ENCODE measurements at regions not wholly inside any gene's neighbourhood (a gene's known extent, or its start where the extent isn't known, plus 50 kb on each side); places are given as distances from the start of the nearest gene placed in this dataset.

GRCh38 chr15:61500951-61501620, 272.0 kb upstream of the RORA start:
- FAIRE-seq (no peak), DNase-seq (ENCODE audit: low read depth, low spot score) (no peak)
- H3K4me3 ChIP-seq (ENCODE audit: control insufficient read depth in 2 of 3, extremely low read depth in 1 of 3, insufficient read depth in 2 of 3, low read depth in 1 of 3, low read length in 3 of 3): no peak overlapping the region
- TF ChIP-seq EZH2 (IDR thresholded peaks at IDR 0.05; ENCODE audit: low read length): no peak
- TF ChIP-seq CTCF (optimal IDR thresholded peaks at IDR 0.05 in 1 of 3, IDR thresholded peaks at IDR 0.05 in 1 of 3, conservative IDR thresholded peaks at IDR 0.05 in 1 of 3; ENCODE audit: extremely low read depth in 1 of 3, insufficient read depth in 2 of 3, low read length in 3 of 3): no peak
- no peaks in the 10 kb centered on the region for H3K79me2 ChIP-seq (ENCODE audit: control insufficient read depth, insufficient read depth, low read length)
- no peaks in the 10 kb centered on the region for H3K36me3 ChIP-seq (ENCODE audit: control insufficient read depth in 2 of 2, extremely low read depth in 1 of 2, insufficient read depth in 2 of 2, low read length in 2 of 2)
- H3K9ac ChIP-seq (ENCODE audit: control insufficient read depth, extremely low read depth, insufficient read depth, low read length): no peak overlapping the region
- no peaks in the 10 kb centered on the region for H3K9me3 ChIP-seq (ENCODE audit: control insufficient read depth, low read depth, low read length)
- H3K4me2 ChIP-seq (ENCODE audit: control insufficient read depth, extremely low read depth, insufficient read depth, low read depth, low read length): no peak overlapping the region
- H3K9me1 ChIP-seq (ENCODE audit: control insufficient read depth, extremely low read depth, insufficient read depth, low read length): no peaks in the 10 kb centered on the region
- peaks cover 3% of the 10 kb centered on the region for H3K27me3 ChIP-seq (ENCODE audit: control insufficient read depth, extremely low read depth, insufficient read depth, low read length)
- H3K4me1 ChIP-seq (ENCODE audit: control insufficient read depth, extremely low read depth, insufficient read depth, low read length): no peaks in the 10 kb centered on the region
- dilution Hi-C loops (cut with MboI; ENCODE audit: extremely low pct_ligation_motif_present, low sequenced_read_pairs): no loop called here
- H3K27ac ChIP-seq (ENCODE audit: control insufficient read depth, insufficient read depth, low read length): no peak overlapping the region
- no peaks in the 10 kb centered on the region for H4K20me1 ChIP-seq (ENCODE audit: control insufficient read depth, extremely low read depth, insufficient read depth, low read length)
- H2AFZ ChIP-seq (ENCODE audit: control insufficient read depth, low read length): no peak overlapping the region

- Histone ChIP-seq H3K36me3 (ENCODE audit: control insufficient read depth in 2 of 2, extremely low read depth in 1 of 2, insufficient read depth in 2 of 2, low read length in 2 of 2) (no peaks in the 10 kb centered on the region), H4K20me1 (ENCODE audit: control insufficient read depth, extremely low read depth, insufficient read depth, low read length) (no peaks in the 10 kb centered on the region), H3K79me2 (ENCODE audit: control insufficient read depth, insufficient read depth, low read length) (no peaks in the 10 kb centered on the region), H3K9me3 (ENCODE audit: control insufficient read depth, low read depth, low read length) (no peaks in the 10 kb centered on the region), H2AFZ (ENCODE audit: control insufficient read depth, low read length) (no peak overlapping the region), H3K27ac (ENCODE audit: control insufficient read depth, insufficient read depth, low read length) (no peak overlapping the region), H3K9ac (ENCODE audit: control insufficient read depth, extremely low read depth, insufficient read depth, low read length) (no peak overlapping the region), H3K4me1 (ENCODE audit: control insufficient read depth, extremely low read depth, insufficient read depth, low read length) (no peaks in the 10 kb centered on the region), H3K4me2 (ENCODE audit: control insufficient read depth, extremely low read depth, insufficient read depth, low read depth, low read length) (no peak overlapping the region), H3K9me1 (ENCODE audit: control insufficient read depth, extremely low read depth, insufficient read depth, low read length) (no peaks in the 10 kb centered on the region), H3K4me3 (ENCODE audit: control insufficient read depth in 2 of 3, extremely low read depth in 1 of 3, insufficient read depth in 2 of 3, low read depth in 1 of 3, low read length in 3 of 3) (no peak overlapping the region), H3K27me3 (ENCODE audit: control insufficient read depth, extremely low read depth, insufficient read depth, low read length) (peaks cover 3% of the 10 kb centered on the region)
- TF ChIP-seq CTCF (optimal IDR thresholded peaks at IDR 0.05 in 1 of 3, IDR thresholded peaks at IDR 0.05 in 1 of 3, conservative IDR thresholded peaks at IDR 0.05 in 1 of 3; ENCODE audit: extremely low read depth in 1 of 3, insufficient read depth in 2 of 3, low read length in 3 of 3): no peak
- no peak for TF ChIP-seq EZH2 (IDR thresholded peaks at IDR 0.05; ENCODE audit: low read length)
- dilution Hi-C loops (cut with MboI; ENCODE audit: extremely low pct_ligation_motif_present, low sequenced_read_pairs): no loop called here
- FAIRE-seq: no peak
- no peak for DNase-seq (ENCODE audit: low read depth, low spot score)
Observed at GRCh38 chr15:61500523-61500922, 271.4 kb upstream of the RORA start.

Measured in keratinocyte (primary cell).